ENCODE measurements at regions not wholly inside any gene's neighbourhood (a gene's known extent, or its start where the extent isn't known, plus 50 kb on each side); places are given as distances from the start of the nearest gene placed in this dataset.

DNA sequence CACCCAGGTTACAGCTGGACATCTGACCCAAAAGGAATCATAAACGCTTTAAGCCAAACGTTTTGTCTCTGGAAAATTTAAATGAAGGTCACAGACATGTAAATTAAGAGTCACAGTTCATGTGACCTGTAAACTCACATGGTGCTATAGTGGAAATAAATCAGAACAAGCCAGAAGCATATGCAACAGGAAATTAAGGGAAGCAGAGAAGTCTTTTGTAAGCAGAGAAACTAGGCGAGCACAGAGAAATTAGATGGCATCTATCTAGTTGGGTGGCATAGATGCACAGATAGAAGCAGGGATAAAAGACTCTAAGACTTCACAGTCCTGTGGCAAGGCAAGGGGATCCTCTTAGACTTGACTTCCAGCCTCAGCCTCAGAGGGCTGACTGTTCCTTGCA lies 264.8 kb downstream of the GASK1B start:
- DNase-seq (no peak), ATAC-seq (no peak)
- H3K27me3 ChIP-seq (ENCODE audit: low read depth): no peaks in the 10 kb centered on the region
- H3K4me3 ChIP-seq: no peak overlapping the region
- H3K9me3 ChIP-seq: no peaks in the 10 kb centered on the region
- no peaks in the 10 kb centered on the region for H3K36me3 ChIP-seq
- no peak overlapping the region for H3K27ac ChIP-seq
- intact Hi-C loops (cut with DNase I): no loop called here
- no peaks in the 10 kb centered on the region for H3K4me1 ChIP-seq
- TF ChIP-seq, protein P1, sequence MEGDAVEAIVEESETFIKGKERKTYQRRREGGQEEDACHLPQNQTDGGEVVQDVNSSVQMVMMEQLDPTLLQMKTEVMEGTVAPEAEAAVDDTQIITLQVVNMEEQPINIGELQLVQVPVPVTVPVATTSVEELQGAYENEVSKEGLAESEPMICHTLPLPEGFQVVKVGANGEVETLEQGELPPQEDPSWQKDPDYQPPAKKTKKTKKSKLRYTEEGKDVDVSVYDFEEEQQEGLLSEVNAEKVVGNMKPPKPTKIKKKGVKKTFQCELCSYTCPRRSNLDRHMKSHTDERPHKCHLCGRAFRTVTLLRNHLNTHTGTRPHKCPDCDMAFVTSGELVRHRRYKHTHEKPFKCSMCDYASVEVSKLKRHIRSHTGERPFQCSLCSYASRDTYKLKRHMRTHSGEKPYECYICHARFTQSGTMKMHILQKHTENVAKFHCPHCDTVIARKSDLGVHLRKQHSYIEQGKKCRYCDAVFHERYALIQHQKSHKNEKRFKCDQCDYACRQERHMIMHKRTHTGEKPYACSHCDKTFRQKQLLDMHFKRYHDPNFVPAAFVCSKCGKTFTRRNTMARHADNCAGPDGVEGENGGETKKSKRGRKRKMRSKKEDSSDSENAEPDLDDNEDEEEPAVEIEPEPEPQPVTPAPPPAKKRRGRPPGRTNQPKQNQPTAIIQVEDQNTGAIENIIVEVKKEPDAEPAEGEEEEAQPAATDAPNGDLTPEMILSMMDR (IDR thresholded peaks at IDR 0.05): no peak

DNA sequence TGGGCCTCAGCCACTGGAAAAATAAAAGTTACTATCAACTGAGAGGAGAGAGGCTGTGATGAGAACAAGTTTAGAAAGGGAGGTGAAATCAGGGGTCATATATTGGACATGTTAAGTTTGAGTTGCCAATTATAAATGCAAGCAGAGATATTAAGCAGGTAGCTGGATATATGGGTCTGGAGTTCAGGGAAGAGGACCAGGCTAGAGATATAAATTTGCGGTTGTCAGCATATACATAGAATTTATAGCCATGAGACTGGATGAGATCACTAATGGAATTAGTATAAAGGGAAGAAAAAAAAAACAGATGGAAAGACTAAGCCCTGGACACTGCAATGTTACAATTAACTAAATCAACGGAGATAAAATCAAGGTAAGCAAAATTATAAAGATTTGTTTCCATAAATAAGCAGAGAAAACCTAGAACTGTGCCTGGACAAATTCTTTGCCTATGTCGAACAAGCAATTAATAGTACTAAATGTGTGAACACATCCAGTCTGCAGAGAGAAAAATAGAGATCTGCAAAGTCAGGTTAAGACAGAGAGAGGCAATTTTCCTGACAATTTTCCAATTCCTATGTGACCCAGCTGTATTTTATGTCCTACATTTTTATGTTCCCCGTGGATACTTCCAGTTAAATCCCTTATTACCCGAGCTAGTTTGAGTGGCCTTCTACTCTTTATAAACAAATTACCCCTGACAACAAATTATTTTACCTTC lies 265.4 kb downstream of the GASK1B start:
- H3K4me1 ChIP-seq: no peaks in the 10 kb centered on the region
- H3K27ac ChIP-seq: no peak overlapping the region
- H3K4me3 ChIP-seq: no peak overlapping the region
- H3K9me3 ChIP-seq: no peaks in the 10 kb centered on the region
- DNase-seq (no peak), ATAC-seq (no peak)
- intact Hi-C loops (cut with DNase I): no loop called here
- no peaks in the 10 kb centered on the region for H3K27me3 ChIP-seq (ENCODE audit: low read depth)
- TF ChIP-seq, protein P1 (IDR thresholded peaks at IDR 0.05): no peak
- H3K36me3 ChIP-seq: no peaks in the 10 kb centered on the region

DNA sequence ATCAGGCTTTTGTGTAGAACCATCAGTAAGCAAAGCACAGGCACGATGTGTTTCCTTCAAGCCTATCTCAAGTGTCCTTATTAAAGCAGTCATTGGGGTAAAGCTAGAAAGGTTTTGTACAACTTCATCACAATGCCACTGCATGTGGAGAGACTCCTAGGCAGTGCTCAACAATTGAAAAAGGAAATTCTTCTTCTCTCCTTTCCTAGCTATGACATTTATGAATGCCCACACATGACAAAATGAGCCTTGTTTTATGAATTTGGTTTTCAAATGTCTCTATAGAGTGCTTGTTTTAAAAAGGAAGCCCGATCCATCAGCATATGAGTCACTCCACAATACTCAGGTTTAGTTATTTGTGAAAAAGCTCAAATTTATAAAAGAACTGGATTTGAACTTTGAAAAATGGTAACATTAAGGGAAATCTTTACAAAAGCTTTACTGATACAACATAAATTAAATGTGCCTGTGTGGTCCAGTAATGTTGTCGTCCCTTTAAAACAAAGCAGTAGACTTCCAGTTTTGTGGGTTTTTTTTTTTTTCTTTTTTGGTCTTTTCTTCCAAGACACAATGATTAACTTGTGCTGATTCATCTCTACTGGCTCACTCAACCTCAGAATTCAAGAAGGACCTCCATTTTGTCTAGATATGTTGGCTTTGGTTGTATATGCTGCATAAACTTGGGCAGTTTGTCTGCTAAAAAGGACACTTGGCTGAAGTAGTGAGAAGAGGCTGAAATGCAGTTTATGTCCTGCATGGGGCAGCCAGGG lies 273.8 kb downstream of the GASK1B start:
- Histone ChIP-seq H3K27me3 (ENCODE audit: low read depth) (no peaks in the 10 kb centered on the region), H3K9me3 (peaks cover 6% of the 10 kb centered on the region), H3K4me3 (no peak overlapping the region), H3K4me1 (no peaks in the 10 kb centered on the region), H3K27ac (no peak overlapping the region), H3K36me3 (no peaks in the 10 kb centered on the region)
- DNase-seq: no peak
- TF ChIP-seq, protein P1 (IDR thresholded peaks at IDR 0.05): no peak
- ATAC-seq: no peak
- intact Hi-C loops (cut with DNase I): no loop called here

DNA sequence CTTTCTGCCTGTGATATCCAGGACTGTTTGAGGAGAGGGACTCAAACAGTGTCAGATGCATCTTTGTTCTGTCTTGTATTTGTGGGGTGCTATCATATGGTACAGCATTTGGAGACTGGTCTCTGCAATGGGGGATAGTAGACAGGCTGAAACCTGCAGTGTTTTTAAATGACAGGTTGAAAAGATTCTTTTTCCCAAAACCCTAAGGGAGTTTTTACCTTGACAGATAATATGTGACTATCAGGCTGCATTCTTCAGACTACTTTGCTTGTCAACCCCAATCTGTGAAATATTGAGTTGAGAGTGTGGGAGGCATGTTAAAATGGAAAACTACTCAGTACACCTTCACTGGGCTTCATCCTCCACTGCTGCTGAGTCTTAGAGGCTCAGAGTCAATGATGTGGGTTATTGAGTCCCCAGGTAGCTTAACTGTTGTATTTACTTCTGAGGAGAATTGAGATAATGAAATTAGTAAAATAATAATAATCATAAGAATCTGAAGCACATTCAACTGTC lies 274.9 kb downstream of the GASK1B start:
- no peak for ATAC-seq
- Histone ChIP-seq H3K27ac (no peak overlapping the region), H3K36me3 (no peaks in the 10 kb centered on the region), H3K4me3 (no peak overlapping the region), H3K4me1 (no peaks in the 10 kb centered on the region), H3K9me3 (peaks cover 6% of the 10 kb centered on the region), H3K27me3 (ENCODE audit: low read depth) (no peaks in the 10 kb centered on the region)
- DNase-seq: no peak
- intact Hi-C loops (cut with DNase I): no loop called here
- TF ChIP-seq, protein P1 (IDR thresholded peaks at IDR 0.05): no peak

DNA sequence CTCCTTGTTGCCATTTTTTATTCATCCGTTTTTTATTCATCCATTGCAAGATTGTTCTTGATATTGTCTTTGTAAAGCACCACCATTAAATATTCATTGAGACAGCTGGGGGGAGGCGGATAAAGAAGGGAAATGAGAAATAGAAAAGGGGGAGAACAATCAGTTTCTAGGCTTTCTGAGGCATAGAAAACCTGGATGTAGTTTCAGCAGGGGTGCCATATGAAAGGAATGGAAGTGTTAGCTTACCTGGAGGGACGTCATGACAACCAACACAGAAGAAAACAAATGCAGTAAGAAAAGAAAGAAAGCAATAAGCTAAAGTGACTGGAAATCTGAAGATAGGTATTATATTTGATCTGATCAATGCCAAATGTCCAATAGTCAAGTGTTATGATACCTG lies 276.1 kb downstream of the GASK1B start:
- TF ChIP-seq, protein P1 (IDR thresholded peaks at IDR 0.05): no peak
- DNase-seq: no peak
- intact Hi-C loops (cut with DNase I): no loop called here

More for the DNA sequence above, 276.1 kb downstream of the GASK1B start:
- no peak overlapping the region for H3K27ac ChIP-seq
- no peak for ATAC-seq
- H3K36me3 ChIP-seq: no peaks in the 10 kb centered on the region
- peaks cover 2% of the 10 kb centered on the region for H3K9me3 ChIP-seq
- no peak overlapping the region for H3K4me3 ChIP-seq
- no peaks in the 10 kb centered on the region for H3K4me1 ChIP-seq
- H3K27me3 ChIP-seq (ENCODE audit: low read depth): no peaks in the 10 kb centered on the region
